ENCODE measurements at regions not wholly inside any gene's neighbourhood (a gene's known extent, or its start where the extent isn't known, plus 50 kb on each side); places are given as distances from the start of the nearest gene placed in this dataset.
"Not testable (repeated sequence)": the region's sequence is repeated elsewhere in the genome, so short reads cannot be mapped to it uniquely, and the experiment has no call there.

- Histone ChIP-seq H3K4me1 (ENCODE audit: insufficient read depth, low read length, poor library complexity, severe bottlenecking) (no peaks in the 10 kb centered on the region), H3K79me2 (ENCODE audit: insufficient read depth, low read length) (no peaks in the 10 kb centered on the region), H3K4me3 (ENCODE audit: low read length, poor library complexity, severe bottlenecking) (no peak overlapping the region), H3K9ac (ENCODE audit: low read depth, low read length, poor library complexity, severe bottlenecking) (no peak overlapping the region), H3K9me3 (ENCODE audit: insufficient read depth, low read depth, low read length) (no peaks in the 10 kb centered on the region), H3F3A (ENCODE audit: low read depth) (no peaks in the 10 kb centered on the region), H4K20me1 (ENCODE audit: insufficient read depth, low read length, poor library complexity, severe bottlenecking) (no peaks in the 10 kb centered on the region), H3K36me3 (ENCODE audit: insufficient read depth, low read length) (no peaks in the 10 kb centered on the region), H2AFZ (ENCODE audit: low read length) (no peak overlapping the region; the same call in 1 of the 2 replicates), H3K27me3 (ENCODE audit: insufficient read depth, low read length, poor library complexity, severe bottlenecking) (no peaks in the 10 kb centered on the region), H3K9me2 (replicated peaks; ENCODE audit: low read depth, low read length) (no peaks in the 10 kb centered on the region), H3K4me2 (ENCODE audit: low read depth, low read length, poor library complexity, severe bottlenecking) (no peak overlapping the region)
- TF ChIP-seq EZH2phosphoT487 (IDR thresholded peaks at IDR 0.05; ENCODE audit: borderline replicate concordance), result no peak
- no peak for TF ChIP-seq CTCF (conservative IDR thresholded peaks at IDR 0.05; ENCODE audit: low read length)
Observed at GRCh38 chr6:97347111-97347510, 64.1 kb upstream of the MMS22L start.

GRCh38 chr6:97361286-97361685, 78.3 kb upstream of the MMS22L start:
- H3K36me3 ChIP-seq (ENCODE audit: insufficient read depth, low read length), result no peaks in the 10 kb centered on the region
- H3K9me3 ChIP-seq (ENCODE audit: insufficient read depth, low read depth, low read length), result no peaks in the 10 kb centered on the region
- H3K4me3 ChIP-seq (ENCODE audit: low read length, poor library complexity, severe bottlenecking), result no peak overlapping the region
- no peaks in the 10 kb centered on the region for H4K20me1 ChIP-seq (ENCODE audit: insufficient read depth, low read length, poor library complexity, severe bottlenecking)
- H3K79me2 ChIP-seq (ENCODE audit: insufficient read depth, low read length), result no peaks in the 10 kb centered on the region
- no peak overlapping the region for H2AFZ ChIP-seq (ENCODE audit: low read length)
- H3K4me1 ChIP-seq (ENCODE audit: insufficient read depth, low read length, poor library complexity, severe bottlenecking), result no peaks in the 10 kb centered on the region
- TF ChIP-seq EZH2phosphoT487 (IDR thresholded peaks at IDR 0.05; ENCODE audit: borderline replicate concordance) (no peak), CTCF (conservative IDR thresholded peaks at IDR 0.05; ENCODE audit: low read length) (no peak)
- no peak overlapping the region for H3K9ac ChIP-seq (ENCODE audit: low read depth, low read length, poor library complexity, severe bottlenecking)
- H3K4me2 ChIP-seq (ENCODE audit: low read depth, low read length, poor library complexity, severe bottlenecking), result no peak overlapping the region
- no peaks in the 10 kb centered on the region for H3F3A ChIP-seq (ENCODE audit: low read depth)
- H3K27me3 ChIP-seq (ENCODE audit: insufficient read depth, low read length, poor library complexity, severe bottlenecking), result no peaks in the 10 kb centered on the region
- H3K9me2 ChIP-seq (replicated peaks; ENCODE audit: low read depth, low read length), result no peaks in the 10 kb centered on the region

- Histone ChIP-seq H3K9ac (ENCODE audit: low read depth, low read length, poor library complexity, severe bottlenecking) (no peak overlapping the region), H4K20me1 (ENCODE audit: insufficient read depth, low read length, poor library complexity, severe bottlenecking) (no peaks in the 10 kb centered on the region)
Observed at GRCh38 chr6:97364327-97364726, 81.3 kb upstream of the MMS22L start.

GRCh38 chr6:97382071-97382470, 99.1 kb upstream of the MMS22L start:
- H3F3A ChIP-seq (ENCODE audit: low read depth); H3K9me3 ChIP-seq (ENCODE audit: insufficient read depth, low read depth, low read length); H3K9ac ChIP-seq (ENCODE audit: low read depth, low read length, poor library complexity, severe bottlenecking); H4K20me1 ChIP-seq (ENCODE audit: insufficient read depth, low read length, poor library complexity, severe bottlenecking); H3K79me2 ChIP-seq (ENCODE audit: insufficient read depth, low read length); H3K4me1 ChIP-seq (ENCODE audit: insufficient read depth, low read length, poor library complexity, severe bottlenecking); H3K9me2 ChIP-seq (replicated peaks; ENCODE audit: low read depth, low read length); H2AFZ ChIP-seq (ENCODE audit: low read length); H3K4me3 ChIP-seq (ENCODE audit: low read length, poor library complexity, severe bottlenecking); H3K36me3 ChIP-seq (ENCODE audit: insufficient read depth, low read length); H3K27me3 ChIP-seq (ENCODE audit: insufficient read depth, low read length, poor library complexity, severe bottlenecking); H3K4me2 ChIP-seq (ENCODE audit: low read depth, low read length, poor library complexity, severe bottlenecking): not testable (repeated sequence)

More at GRCh38 chr6:97364327-97364726, 81.3 kb upstream of the MMS22L start:
- Histone ChIP-seq H3K4me1 (ENCODE audit: insufficient read depth, low read length, poor library complexity, severe bottlenecking) (no peaks in the 10 kb centered on the region), H3K36me3 (ENCODE audit: insufficient read depth, low read length) (no peaks in the 10 kb centered on the region), H3K27me3 (ENCODE audit: insufficient read depth, low read length, poor library complexity, severe bottlenecking) (no peaks in the 10 kb centered on the region), H2AFZ (ENCODE audit: low read length) (no peak overlapping the region), H3K79me2 (ENCODE audit: insufficient read depth, low read length) (no peaks in the 10 kb centered on the region), H3K4me3 (ENCODE audit: low read length, poor library complexity, severe bottlenecking) (no peak overlapping the region), H3K4me2 (ENCODE audit: low read depth, low read length, poor library complexity, severe bottlenecking) (no peak overlapping the region), H3F3A (ENCODE audit: low read depth) (no peaks in the 10 kb centered on the region), H3K9me3 (ENCODE audit: insufficient read depth, low read depth, low read length) (no peaks in the 10 kb centered on the region), H3K9me2 (replicated peaks; ENCODE audit: low read depth, low read length) (no peaks in the 10 kb centered on the region)
- no peak for TF ChIP-seq CTCF (conservative IDR thresholded peaks at IDR 0.05; ENCODE audit: low read length)
- no peak for TF ChIP-seq EZH2phosphoT487 (IDR thresholded peaks at IDR 0.05; ENCODE audit: borderline replicate concordance)
